NCI-H2029 treated with DMSO at 0.1 percent for 48 hours (cell line): ENCODE measurements at regions not wholly inside any gene's neighbourhood (a gene's known extent, or its start where the extent isn't known, plus 50 kb on each side); places are given as distances from the start of the nearest gene placed in this dataset.

ENCODE experiments used
- DNase-seq: peaks from one replicate; lab custom pipeline; 2025; lab: John Stamatoyannopoulos, UW

- no peak for DNase-seq
Observed at GRCh38 chr2:216320852-216321251, 51.4 kb downstream of the MARCHF4 start.

DNA sequence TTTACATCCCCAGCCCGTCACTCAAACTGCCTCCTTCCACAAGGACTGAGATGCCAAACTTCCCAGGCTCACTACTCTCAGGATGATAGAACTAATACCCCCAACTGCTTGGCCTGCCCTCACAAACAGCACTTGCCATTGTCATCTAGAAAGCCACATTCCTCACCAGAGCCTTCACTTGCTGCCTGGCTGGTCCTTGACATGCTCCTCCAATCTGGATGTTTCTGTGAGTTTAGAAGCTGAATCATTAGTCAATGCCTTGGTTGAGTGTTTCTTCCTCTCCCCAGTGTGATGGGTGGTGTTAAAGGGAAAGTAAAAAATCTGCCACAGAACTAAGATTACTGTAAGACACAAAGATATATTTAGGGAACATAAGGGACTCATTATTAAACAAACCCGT, 52.5 kb downstream of the MARCHF4 start:
- DNase-seq, result no peak

GRCh38 chr2:216318521-216318874, 53.8 kb downstream of the MARCHF4 start:
- DNase-seq, result no peak

- no peak for DNase-seq
Observed at GRCh38 chr2:216317831-216318520, 54.3 kb downstream of the MARCHF4 start.

- DNase-seq, result no peak
Observed at GRCh38 chr2:216316743-216317142, 55.5 kb downstream of the MARCHF4 start.

GRCh38 chr2:216315802-216316603, 56.3 kb downstream of the MARCHF4 start:
- no peak for DNase-seq

DNA sequence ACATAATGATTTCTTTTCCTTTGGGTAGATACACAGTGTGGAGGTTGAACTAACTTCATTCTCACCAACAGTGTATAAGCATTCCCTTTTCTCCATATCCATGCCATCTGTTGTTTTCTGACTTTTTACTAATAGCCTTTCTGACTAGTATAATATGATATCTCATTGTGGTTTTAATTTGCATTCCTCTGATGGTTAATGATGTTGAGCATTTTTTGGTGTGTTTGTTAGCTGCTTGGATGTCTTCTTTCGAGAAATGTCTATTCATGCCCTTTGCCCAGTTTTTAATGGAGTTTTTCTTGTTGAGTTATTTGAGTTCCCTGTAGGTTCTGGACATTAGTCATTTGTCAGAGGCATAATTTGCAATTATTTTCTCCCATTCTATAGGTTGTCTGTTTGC, 59.8 kb downstream of the MARCHF4 start:
- no peak for DNase-seq

GRCh38 chr2:216308576-216308975, 63.7 kb downstream of the MARCHF4 start:
- peak; percentile 22 for DNase-seq

DNA sequence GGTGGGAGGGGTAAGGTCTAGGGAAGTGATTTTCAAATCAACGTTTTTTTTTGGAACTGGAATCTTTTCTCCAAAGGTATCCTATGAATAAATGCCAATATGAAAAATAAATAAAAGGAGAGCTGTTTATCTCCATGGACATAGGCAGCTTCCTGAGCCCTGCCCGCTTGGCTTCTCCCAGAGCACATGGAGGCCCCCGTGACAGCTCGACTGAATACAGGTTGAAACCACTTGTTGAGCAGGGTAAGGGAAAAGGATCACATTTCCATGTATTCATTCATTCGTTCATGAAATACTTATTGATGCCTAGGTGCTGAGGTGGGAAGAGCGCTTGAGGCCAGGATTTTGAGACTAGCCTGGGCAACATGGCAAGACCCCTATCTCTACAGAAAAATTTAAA, 64.8 kb downstream of the MARCHF4 start:
- DNase-seq, result no peak

GRCh38 chr2:216306868-216307267, 65.4 kb downstream of the MARCHF4 start:
- DNase-seq, result no peak

DNA sequence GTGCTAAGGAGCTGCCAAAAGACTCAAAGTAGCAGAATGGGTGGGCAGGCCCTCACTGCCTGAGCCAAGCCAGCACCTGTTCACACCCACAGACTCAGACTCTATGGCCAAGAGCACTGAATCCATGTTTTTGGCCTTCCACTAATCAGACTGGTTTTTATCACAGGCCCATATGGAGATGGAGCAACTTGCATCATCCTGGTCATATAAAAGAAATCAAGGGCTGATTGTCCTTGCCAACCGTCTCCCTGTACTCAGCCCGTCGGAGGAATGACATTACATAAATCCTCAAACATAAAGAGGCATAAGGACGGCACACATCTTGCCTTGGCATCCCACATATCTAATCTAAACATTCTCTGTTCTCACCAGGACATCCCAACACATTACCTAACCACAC, 66.7 kb downstream of the MARCHF4 start:
- DNase-seq, result no peak

DNA sequence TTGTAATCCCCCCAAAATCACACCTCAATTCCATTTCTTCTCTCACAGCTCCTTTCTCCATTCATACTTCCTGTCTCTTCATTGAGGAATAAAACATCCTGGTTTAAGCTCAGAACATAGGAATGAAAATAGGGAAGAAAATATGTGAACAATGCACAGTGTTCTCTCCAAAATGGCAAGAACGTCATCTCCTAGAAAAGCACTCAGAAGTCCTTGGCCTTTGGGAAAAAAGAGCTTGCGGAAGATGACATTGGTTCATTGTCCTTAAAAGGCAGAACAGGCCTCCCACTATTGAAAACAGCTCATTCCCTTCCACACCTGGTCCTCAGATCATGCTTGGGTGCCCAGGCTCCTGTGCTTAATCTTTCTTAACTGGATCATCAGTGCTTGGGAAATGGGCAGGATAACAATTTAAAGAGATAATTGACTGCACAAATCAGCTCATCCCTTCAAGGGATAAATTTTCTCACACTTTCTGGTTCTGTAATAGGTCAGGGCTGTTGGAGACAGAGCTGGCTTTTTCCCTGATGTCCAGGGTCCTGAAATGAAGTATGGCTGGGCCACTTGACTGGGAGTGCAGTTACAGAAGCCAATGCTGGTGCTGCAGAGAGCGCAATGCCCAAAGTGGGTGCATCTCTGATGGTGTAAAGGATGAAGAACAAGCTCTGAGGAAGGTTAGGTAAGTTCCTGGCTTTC, 69.2 kb downstream of the MARCHF4 start:
- DNase-seq, result no peak

GRCh38 chr2:216300906-216301305, 71.4 kb downstream of the MARCHF4 start:
- DNase-seq, result no peak

DNA sequence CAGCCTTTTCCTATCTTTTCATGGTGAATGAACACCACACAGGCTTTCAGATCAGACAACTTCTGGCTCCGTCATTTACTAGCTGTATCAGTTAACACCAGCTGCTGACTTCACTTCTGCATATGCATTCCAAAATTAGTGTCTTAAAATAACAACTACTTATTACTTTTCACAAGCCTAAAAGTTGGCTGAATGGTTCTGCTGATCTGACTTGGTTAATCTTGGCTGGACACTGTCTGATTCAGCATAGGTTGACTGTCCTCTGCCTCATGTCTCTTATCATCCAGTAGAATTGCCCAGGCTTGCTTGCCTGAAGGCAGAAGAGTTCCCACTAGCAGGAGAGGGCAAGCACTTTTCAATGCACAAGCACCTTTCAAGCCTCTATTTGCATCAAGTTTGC, 72.7 kb downstream of the MARCHF4 start:
- no peak for DNase-seq

DNA sequence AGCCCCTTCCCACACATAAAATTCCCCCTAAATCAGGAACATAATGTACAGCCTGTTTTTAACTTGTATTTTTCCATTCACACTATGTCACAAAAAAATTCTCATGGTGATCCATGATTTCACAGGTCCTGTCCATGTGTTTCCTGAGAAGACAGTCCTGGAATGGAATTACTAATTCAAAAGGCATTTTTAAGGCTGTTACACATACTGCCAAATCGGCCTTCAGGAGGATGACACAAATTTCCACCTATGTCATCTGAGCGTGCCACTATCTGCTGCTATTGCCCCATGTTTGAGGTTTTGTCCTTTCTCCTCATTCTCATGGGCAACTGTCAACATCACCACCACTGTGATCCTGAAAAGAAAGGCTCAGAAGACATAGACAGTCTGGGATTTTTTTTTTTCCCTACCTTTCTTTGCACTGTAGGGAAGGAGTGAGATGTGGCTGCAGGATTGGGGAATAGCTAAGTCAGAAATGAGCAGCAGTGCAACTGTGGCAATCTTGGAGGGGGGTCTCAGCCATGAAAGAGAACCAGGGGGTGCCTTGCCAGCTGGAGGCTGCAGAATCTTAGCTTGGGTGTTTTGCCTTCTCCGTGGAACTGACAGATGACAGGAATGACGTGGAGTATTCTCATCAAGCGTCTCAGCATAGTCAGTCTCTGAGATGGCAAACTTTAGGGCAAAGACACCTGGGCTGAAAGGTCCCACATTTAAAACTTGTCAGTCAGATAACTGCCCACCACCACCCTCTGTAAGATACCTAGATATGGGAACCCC, 73.4 kb downstream of the MARCHF4 start:
- DNase-seq, result no peak

GRCh38 chr2:216296856-216297255, 75.4 kb downstream of the MARCHF4 start:
- DNase-seq, result no peak

DNA sequence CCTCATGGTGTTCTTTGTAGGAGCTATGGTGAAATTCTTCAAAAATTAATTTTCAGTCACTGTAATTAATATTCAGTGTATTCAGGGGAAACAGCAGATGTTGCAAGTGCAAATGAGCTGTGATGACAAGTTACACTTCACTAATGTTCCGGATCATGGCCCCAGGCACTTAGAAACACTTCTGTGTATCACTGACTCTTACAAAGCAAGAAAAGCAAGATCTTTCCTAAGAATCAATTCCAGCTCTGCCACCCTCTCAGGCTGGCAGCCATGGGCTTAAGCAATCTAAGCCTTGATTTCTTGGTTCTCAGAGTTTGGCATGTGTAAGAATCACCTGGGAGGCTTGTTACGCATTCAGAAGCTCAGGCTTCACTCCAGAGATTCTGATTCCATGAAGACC, 78.0 kb downstream of the MARCHF4 start:
- DNase-seq, result no peak

DNA sequence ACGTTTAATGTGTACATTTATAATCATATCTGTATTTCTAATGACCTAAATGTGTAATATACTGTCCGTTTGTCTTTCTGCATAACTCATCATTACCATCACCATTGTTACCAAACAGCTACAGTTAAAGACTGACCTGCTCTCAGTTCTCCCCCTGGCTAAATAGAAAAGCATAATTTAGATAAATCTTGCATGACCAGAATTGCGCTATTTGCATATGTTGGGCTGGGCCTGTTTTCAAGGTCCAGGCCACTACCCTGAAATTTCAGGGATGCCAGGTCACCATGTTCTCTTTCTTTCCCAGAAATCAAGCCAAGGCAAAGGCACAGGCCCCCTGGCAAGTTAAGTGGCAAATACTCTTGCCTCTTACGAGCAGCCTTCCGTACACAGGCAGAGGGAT, 78.4 kb downstream of the MARCHF4 start:
- DNase-seq, result no peak

DNA sequence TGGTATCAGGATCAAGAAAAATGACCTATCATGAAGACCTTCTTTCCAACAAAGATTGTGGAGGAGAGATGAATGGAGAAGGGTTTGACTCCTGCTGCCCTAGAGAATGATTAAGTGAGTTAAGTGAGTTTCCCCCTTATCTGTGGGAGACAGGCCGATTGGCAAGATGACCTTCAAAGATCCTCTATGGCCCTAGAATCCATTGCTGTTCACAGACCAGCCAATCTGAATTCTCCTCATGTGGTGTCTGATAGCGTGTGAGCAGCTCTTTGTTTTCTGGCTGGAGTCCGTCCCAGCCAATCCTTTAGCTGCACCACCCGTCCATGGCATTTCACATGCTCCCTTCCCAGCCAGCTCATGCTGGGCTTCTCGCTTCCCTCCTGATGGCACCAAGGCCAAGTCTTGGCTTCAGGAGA, 79.4 kb downstream of the MARCHF4 start:
- no peak for DNase-seq

DNA sequence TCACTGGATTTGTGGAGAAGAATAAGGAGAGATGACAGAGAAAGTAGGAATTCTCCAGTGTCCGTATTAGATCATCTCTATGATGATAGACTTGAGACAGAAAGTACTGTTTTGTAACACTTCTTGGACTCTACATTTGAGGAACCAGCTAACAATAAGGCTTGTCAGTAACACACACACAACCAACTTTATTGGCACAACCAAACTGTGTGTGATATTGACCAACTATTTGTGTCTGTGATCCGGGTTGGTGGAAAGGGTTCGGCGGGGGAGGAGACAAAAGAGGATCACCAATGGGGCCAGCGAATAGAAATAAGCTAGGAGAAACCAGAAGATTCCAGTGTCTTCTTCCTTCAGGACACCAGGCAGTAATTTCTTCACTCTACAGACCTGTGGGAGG, 79.8 kb downstream of the MARCHF4 start:
- DNase-seq, result no peak

DNA sequence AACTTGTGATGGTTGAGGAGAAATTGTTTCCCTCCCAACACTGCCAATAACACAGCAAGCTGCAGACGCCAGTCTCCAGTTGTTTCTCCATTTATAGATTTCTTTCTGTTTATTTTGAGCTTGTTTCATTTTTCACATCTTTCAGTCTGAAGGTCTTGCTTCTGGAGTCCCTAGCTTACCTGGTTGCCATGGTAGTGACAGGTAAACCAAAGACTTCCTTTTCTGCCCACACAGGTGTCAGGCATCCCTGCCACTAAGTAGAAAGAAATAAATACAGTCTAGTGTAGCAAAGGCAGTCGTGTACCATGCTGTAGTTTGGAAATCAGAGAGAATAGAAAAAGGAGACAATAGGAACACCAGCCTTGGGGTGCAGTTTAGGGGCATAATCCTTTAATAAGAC, 82.8 kb downstream of the MARCHF4 start:
- DNase-seq, result no peak

GRCh38 chr2:216287251-216287650, 85.0 kb downstream of the MARCHF4 start:
- DNase-seq, result no peak
